GM08714 (cell line): ENCODE measurements at regions not wholly inside any gene's neighbourhood (a gene's known extent, or its start where the extent isn't known, plus 50 kb on each side); places are given as distances from the start of the nearest gene placed in this dataset.

ENCODE experiments used
- H3K4me3 ChIP-seq: fragments of 200-500 bp; sonication (Bioruptor generic); 2 replicates; pipeline ENCODE4 v1.5.1; 2014; ENCODE audit warnings: mild to moderate bottlenecking, low read length, inconsistent platforms
- ZNF274 ChIP-seq: IDR thresholded peaks from 2 replicates; pipeline ENCODE4 v1.6.1; 2012; ENCODE audit warnings: mild to moderate bottlenecking, low read depth, low read length

- TF ChIP-seq ZNF274 = no peak
- no peak overlapping the region for H3K4me3 ChIP-seq
These were observed 1057.8 kb upstream of the CDH2 start for GRCh38 chr18:29234751-29235150.

GRCh38 chr18:29226213-29226612, 1049.3 kb upstream of the CDH2 start:
- H3K4me3 ChIP-seq = no peak overlapping the region
- no peak for TF ChIP-seq ZNF274

GRCh38 chr18:29225351-29225750, 1048.4 kb upstream of the CDH2 start:
- TF ChIP-seq ZNF274 = no peak

GRCh38 chr18:29218091-29218490, 1041.2 kb upstream of the CDH2 start:
- TF ChIP-seq ZNF274 = no peak
- no peak overlapping the region for H3K4me3 ChIP-seq

More at GRCh38 chr18:29225351-29225750, 1048.4 kb upstream of the CDH2 start:
- no peak overlapping the region for H3K4me3 ChIP-seq

GRCh38 chr18:29217124-29217915, 1040.4 kb upstream of the CDH2 start:
- no peak for TF ChIP-seq ZNF274
- no peak overlapping the region for H3K4me3 ChIP-seq

- no peak overlapping the region for H3K4me3 ChIP-seq
- TF ChIP-seq ZNF274 = no peak
These were observed 1021.9 kb upstream of the CDH2 start for GRCh38 chr18:29198834-29199233.

GRCh38 chr18:29196307-29196706, 1019.4 kb upstream of the CDH2 start:
- no peak overlapping the region for H3K4me3 ChIP-seq
- TF ChIP-seq ZNF274 = no peak

- TF ChIP-seq ZNF274 = no peak
- no peak overlapping the region for H3K4me3 ChIP-seq
These were observed 1014.3 kb upstream of the CDH2 start for GRCh38 chr18:29191263-29191662.

- no peak overlapping the region for H3K4me3 ChIP-seq
- no peak for TF ChIP-seq ZNF274
These were observed 1011.8 kb upstream of the CDH2 start for GRCh38 chr18:29188760-29189159.

- H3K4me3 ChIP-seq = no peak overlapping the region
- no peak for TF ChIP-seq ZNF274
These were observed 1008.9 kb upstream of the CDH2 start for GRCh38 chr18:29185801-29186200.

GRCh38 chr18:29184654-29185053, 1007.7 kb upstream of the CDH2 start:
- H3K4me3 ChIP-seq = no peak overlapping the region
- no peak for TF ChIP-seq ZNF274

- no peak overlapping the region for H3K4me3 ChIP-seq
- no peak for TF ChIP-seq ZNF274
These were observed 1004.4 kb upstream of the CDH2 start for GRCh38 chr18:29181151-29181901.

- TF ChIP-seq ZNF274 = no peak
These were observed 999.8 kb upstream of the CDH2 start for GRCh38 chr18:29176681-29177080.

GRCh38 chr18:29174891-29175290, 998.0 kb upstream of the CDH2 start:
- no peak overlapping the region for H3K4me3 ChIP-seq
- TF ChIP-seq ZNF274 = no peak

More at GRCh38 chr18:29176681-29177080, 999.8 kb upstream of the CDH2 start:
- no peak overlapping the region for H3K4me3 ChIP-seq

GRCh38 chr18:29172756-29173067, 995.8 kb upstream of the CDH2 start:
- TF ChIP-seq ZNF274 = no peak
- no peak overlapping the region for H3K4me3 ChIP-seq
